Epithelial cell of proximal tubule (primary cell): ENCODE measurements at regions not wholly inside any gene's neighbourhood (a gene's known extent, or its start where the extent isn't known, plus 50 kb on each side); places are given as distances from the start of the nearest gene placed in this dataset.

Experiments used
- DNase-seq: peaks from one replicate; pipeline ENCODE4 v3.0.0-alpha.2; 2011; ENCODE audit warnings: low read depth
- H3K4me3 ChIP-seq: 2 replicates; pipeline ENCODE4 v1.5.1; 2011; ENCODE audit warnings: low read depth, mild to moderate bottlenecking, low read length
- TF ChIP-seq, protein P1 (sequence below): conservative IDR thresholded peaks from 2 replicates; pipeline ENCODE4 v1.5.1; 2012; ENCODE audit warnings: low read depth, mild to moderate bottlenecking, low read length

DNA sequence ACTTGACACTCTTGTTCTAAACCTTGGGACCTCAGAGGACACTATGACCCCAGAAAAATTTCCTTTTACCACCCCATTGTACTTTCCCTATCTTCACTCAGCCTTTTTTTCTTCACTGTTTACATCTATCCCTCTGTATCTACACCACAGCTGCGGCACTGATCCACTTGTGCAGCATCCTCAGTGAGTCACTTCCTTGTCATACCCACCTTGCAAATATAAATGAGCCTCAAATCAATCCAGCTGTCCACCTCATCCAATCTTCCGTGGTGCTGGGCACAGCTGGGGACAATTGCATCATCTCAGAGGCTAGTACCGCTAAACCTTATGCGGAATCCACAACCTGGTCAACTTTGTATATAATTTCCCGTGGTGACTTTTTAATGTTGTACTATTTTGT lies 710.5 kb downstream of the QKI start:
- DNase-seq = no peak
- H3K4me3 ChIP-seq = no peak overlapping the region
- TF ChIP-seq, protein P1, sequence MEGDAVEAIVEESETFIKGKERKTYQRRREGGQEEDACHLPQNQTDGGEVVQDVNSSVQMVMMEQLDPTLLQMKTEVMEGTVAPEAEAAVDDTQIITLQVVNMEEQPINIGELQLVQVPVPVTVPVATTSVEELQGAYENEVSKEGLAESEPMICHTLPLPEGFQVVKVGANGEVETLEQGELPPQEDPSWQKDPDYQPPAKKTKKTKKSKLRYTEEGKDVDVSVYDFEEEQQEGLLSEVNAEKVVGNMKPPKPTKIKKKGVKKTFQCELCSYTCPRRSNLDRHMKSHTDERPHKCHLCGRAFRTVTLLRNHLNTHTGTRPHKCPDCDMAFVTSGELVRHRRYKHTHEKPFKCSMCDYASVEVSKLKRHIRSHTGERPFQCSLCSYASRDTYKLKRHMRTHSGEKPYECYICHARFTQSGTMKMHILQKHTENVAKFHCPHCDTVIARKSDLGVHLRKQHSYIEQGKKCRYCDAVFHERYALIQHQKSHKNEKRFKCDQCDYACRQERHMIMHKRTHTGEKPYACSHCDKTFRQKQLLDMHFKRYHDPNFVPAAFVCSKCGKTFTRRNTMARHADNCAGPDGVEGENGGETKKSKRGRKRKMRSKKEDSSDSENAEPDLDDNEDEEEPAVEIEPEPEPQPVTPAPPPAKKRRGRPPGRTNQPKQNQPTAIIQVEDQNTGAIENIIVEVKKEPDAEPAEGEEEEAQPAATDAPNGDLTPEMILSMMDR = no peak

DNA sequence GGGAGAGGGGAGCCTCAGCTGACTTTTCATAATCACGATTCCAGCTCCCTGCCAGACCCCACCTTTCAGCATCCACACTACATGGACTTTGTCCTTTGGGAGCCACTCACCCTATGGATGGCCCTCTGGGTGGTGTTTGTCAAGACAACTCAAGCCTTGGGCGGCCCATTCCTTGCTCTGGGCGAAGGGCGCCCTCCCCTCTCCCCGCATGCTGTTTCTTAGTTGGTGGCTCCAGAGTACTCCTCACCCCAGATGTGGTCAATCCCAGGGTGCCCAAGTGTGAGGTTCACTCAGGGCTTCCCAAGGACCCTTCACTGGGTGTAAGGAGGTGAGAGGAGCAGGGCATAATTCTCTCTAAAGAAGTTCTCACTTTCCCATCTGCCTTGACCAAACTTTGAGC lies 710.0 kb downstream of the QKI start:
- no peak overlapping the region for H3K4me3 ChIP-seq
- no peak for DNase-seq
- TF ChIP-seq, protein P1 = no peak

DNA sequence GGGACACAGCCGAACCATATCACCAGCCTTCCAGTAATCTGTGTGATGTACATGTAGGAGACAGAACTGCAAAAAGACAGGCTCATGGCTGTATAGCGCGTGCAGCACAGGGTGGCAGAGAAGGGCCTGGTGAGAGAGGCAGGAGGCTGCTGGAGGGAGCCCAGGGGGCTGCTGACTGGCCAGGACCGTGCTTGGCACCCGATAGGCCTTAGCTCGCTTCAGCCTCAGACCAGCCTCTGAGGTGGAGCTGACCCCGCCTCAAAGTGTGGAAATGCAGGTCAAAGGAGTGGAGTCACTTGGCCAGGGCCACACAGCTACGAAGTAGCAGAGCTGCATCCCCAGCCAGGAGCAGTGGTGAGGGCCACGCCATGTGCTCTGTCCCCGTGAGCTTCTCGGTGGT lies 707.6 kb downstream of the QKI start:
- TF ChIP-seq, protein P1 = no peak
- H3K4me3 ChIP-seq = no peak overlapping the region
- DNase-seq = no peak

DNA sequence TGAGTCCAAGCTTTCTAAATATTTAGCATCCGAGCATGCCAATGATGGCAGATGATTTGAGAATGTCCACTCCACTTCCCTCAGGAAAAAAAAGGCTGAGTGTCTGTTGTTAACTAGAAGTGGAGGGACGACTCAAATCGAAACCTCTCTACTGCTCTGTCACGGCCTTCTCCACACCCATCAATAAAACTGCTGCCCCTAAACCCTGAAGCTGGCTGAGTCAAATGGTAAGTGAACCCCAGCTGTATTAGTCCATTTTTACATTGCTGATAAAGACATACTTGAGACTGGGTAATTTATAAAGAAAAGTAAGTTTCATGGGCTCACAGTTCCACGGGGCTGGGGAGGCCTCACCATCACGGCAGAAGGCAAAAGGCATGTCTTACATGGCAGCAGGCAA lies 707.0 kb downstream of the QKI start:
- H3K4me3 ChIP-seq = no peak overlapping the region
- DNase-seq = no peak
- TF ChIP-seq, protein P1 = no peak

DNA sequence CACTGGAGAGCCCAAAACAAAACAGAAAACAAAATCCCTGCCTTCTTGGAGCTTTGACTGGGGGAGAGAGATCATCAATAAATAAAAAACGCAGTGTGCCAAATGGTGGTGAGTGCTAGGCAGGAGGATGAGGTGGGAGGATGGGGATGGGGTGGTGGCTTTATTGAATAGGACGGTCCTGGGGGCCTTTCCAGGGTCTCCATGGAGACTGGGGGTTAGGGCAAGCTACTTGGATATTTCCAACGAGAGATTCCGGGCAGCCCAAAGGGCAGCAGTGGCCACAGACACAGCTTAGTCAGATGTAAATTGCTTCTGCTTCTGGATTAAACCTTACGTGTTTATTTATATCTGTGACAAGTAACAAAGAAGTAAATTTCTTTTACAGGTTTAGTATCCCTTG lies 700.1 kb downstream of the QKI start:
- DNase-seq = no peak
- no peak overlapping the region for H3K4me3 ChIP-seq
- TF ChIP-seq, protein P1 = no peak

DNA sequence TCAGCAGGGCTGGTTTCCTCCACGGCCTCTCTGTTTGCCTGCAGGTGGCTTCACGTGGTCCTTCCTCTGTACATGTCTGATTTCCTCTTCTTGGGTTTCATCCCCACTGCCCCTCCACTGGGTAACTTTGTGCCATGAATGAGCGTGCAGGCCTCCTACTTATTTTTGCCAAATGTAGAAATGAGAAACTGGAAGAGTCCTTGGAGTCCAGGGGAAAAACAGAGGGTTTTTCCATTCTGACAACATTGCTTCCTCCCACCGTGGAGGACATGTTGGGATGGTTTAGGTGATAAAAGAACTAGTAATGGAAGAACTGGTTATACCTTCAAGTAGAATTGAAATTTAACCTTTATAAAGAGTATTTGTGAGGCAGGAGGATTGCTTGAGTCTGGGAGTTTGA lies 699.5 kb downstream of the QKI start:
- DNase-seq = no peak
- H3K4me3 ChIP-seq = no peak overlapping the region
- TF ChIP-seq, protein P1 = no peak

DNA sequence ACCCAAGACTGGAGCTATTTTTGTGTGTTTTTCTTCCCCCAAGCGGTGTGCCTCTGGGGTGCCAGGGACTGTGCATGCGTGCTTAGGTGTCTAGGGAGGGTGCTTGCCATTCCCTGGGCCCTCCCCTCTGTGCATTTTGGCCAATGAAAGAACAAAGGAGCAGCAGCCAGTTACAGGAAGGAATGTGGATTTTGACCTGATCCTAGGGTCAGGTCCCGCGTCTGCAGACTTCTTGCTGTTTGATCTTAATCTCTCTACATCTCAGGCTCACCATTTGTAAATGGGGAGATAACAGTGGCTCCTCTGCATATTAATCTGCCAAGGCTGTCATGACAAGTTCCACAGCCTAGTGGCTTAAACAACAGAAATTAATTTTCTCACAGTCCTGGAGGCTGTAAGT lies 699.1 kb downstream of the QKI start:
- TF ChIP-seq, protein P1 = no peak
- DNase-seq = no peak
- no peak overlapping the region for H3K4me3 ChIP-seq
